Prostate gland (tissue), 2 donors: ENCODE measurements at regions not wholly inside any gene's neighbourhood (a gene's known extent, or its start where the extent isn't known, plus 50 kb on each side); places are given as distances from the start of the nearest gene placed in this dataset.

Source experiments
- CTCF ChIP-seq, 4 experiments: fragments of 200-600 bp in 2 of 4; fragments of 450-650 bp in 2 of 4; sonication (generic) in 2 of 4; IDR thresholded peaks; 1 replicate in 3 of 4; 2 replicates in 1 of 4; pipeline ENCODE4 v1.5.1; 2016 to 2019; ENCODE audit warnings: antibody characterized with exemption in 4 of 4, mild to moderate bottlenecking in 2 of 4, moderate library complexity in 2 of 4
- POLR2A ChIP-seq: fragments of 450-650 bp; IDR thresholded peaks from one replicate; pipeline ENCODE4 v1.6.1; 2016; ENCODE audit warnings: antibody characterized with exemption, mild to moderate bottlenecking

- TF ChIP-seq CTCF (IDR thresholded peaks at IDR 0.05) (no peak), POLR2A (no peak)
Measured at GRCh38 chr1:4153571-4153970, 253.5 kb upstream of the C1orf174 start.
